Liver (tissue), 8 donors: ENCODE measurements at regions not wholly inside any gene's neighbourhood (a gene's known extent, or its start where the extent isn't known, plus 50 kb on each side); places are given as distances from the start of the nearest gene placed in this dataset.

ENCODE experiments used
- DNase-seq: peaks from one replicate; pipeline ENCODE4 v3.0.0-alpha.2; 2017; ENCODE audit warnings: low spot score
- H3K27ac ChIP-seq, 2 donors: one replicate each; pipeline ENCODE4 v1.7.0; 2013; ENCODE audit warnings: inconsistent platforms in 2 of 2, low read length in 2 of 2, control low read depth in 1 of 2, low read depth in 1 of 2, mild to moderate bottlenecking in 1 of 2
- H3K27me3 ChIP-seq, 4 donors: one replicate each; pipeline versions ENCODE4 v1.6.1 to v1.7.0; 2013; ENCODE audit warnings: low read length in 3 of 4, inconsistent platforms in 1 of 4, mild to moderate bottlenecking in 1 of 4, moderate library complexity in 1 of 4; ENCODE audit not compliant: control insufficient read depth in 4 of 4, insufficient read depth in 4 of 4
- H3K36me3 ChIP-seq, 4 donors: one replicate each; pipeline versions ENCODE4 v1.6.1 to v1.7.0; 2013; ENCODE audit warnings: low read length in 3 of 4, mild to moderate bottlenecking in 3 of 4, low read depth in 1 of 4, moderate library complexity in 1 of 4; ENCODE audit not compliant: control insufficient read depth in 4 of 4, insufficient read depth in 3 of 4
- H3K4me1 ChIP-seq, 4 donors: one replicate each; pipeline versions ENCODE4 v1.6.1 to v1.7.0; 2013; ENCODE audit warnings: low read length in 3 of 4, mild to moderate bottlenecking in 3 of 4, moderate library complexity in 1 of 4; ENCODE audit not compliant: control insufficient read depth in 4 of 4, insufficient read depth in 4 of 4
- H3K4me3 ChIP-seq, 3 donors: one replicate each; pipeline versions ENCODE4 v1.6.1 to v1.7.0; 2013; ENCODE audit warnings: low read length in 3 of 3, control low read depth in 1 of 3, low read depth in 1 of 3, mild to moderate bottlenecking in 1 of 3
- H3K9ac ChIP-seq, 2 donors: one replicate each; pipeline ENCODE4 v1.7.0; 2013; ENCODE audit warnings: low read length in 2 of 2, mild to moderate bottlenecking in 2 of 2, moderate library complexity in 2 of 2, control low read depth in 1 of 2, low read depth in 1 of 2
- H3K9me3 ChIP-seq, 4 donors: one replicate each; pipeline versions ENCODE4 v1.6.1 to v1.7.0; 2013; ENCODE audit warnings: low read length in 3 of 4; ENCODE audit not compliant: control insufficient read depth in 4 of 4
- EGR1 ChIP-seq, 2 donors: IDR thresholded peaks; 2 replicates each; pipeline ENCODE4 v1.6.1; 2016 to 2018; ENCODE audit warnings: antibody characterized with exemption in 2 of 2, low read depth in 2 of 2
- FOXA1 ChIP-seq: IDR thresholded peaks from 2 replicates; pipeline ENCODE4 v1.6.1; 2016; ENCODE audit warnings: antibody characterized with exemption
- GABPA ChIP-seq, 2 donors: IDR thresholded peaks in 1 of 2; conservative IDR thresholded peaks in 1 of 2; 2 replicates each; pipeline ENCODE4 v1.6.1; 2016; ENCODE audit warnings: antibody characterized with exemption in 2 of 2, mild to moderate bottlenecking in 1 of 2, moderate library complexity in 1 of 2
- HNF4A ChIP-seq, 2 donors: conservative IDR thresholded peaks; 2 replicates each; pipeline ENCODE4 v1.6.1; 2016; ENCODE audit warnings: antibody characterized with exemption in 2 of 2, mild to moderate bottlenecking in 2 of 2
- HNF4G ChIP-seq: IDR thresholded peaks from 2 replicates; pipeline ENCODE4 v1.6.1; 2016; ENCODE audit warnings: antibody characterized with exemption
- JUND ChIP-seq, 2 donors: IDR thresholded peaks; 2 replicates each; pipeline ENCODE4 v1.6.1; 2016; ENCODE audit warnings: antibody characterized with exemption in 2 of 2
- NR2F2 ChIP-seq: IDR thresholded peaks from 2 replicates; pipeline ENCODE4 v1.6.1; 2016; ENCODE audit warnings: antibody characterized with exemption
- RAD21 ChIP-seq, 2 donors: IDR thresholded peaks; 2 replicates each; pipeline ENCODE4 v1.6.1; 2016; ENCODE audit warnings: antibody characterized with exemption in 2 of 2, mild to moderate bottlenecking in 2 of 2
- RXRA ChIP-seq, 2 donors: IDR thresholded peaks; 2 replicates each; pipeline ENCODE4 v1.6.1; 2017 to 2018; ENCODE audit warnings: antibody characterized with exemption in 2 of 2, mild to moderate bottlenecking in 1 of 2
- SP1 ChIP-seq: IDR thresholded peaks from 2 replicates; pipeline ENCODE4 v1.6.1; 2018; ENCODE audit warnings: antibody characterized with exemption, mild to moderate bottlenecking
- TAF1 ChIP-seq: conservative IDR thresholded peaks from 2 replicates; pipeline ENCODE4 v1.6.1; 2016; ENCODE audit warnings: antibody characterized with exemption, mild to moderate bottlenecking
- WGBS: extraction: QIAGEN DNeasy Blood & Tissue Kit; methylation state at CpG from one replicate; pipeline ENCODE4 v1.1.7; 2013; 5-methylcytosine and 5-hydroxymethylcytosine counted together
- TF ChIP-seq, protein P1 (sequence below): IDR thresholded peaks from 2 replicates; pipeline ENCODE4 v1.6.1; 2016; ENCODE audit warnings: antibody characterized with exemption
- TF ChIP-seq, protein P2 (sequence below): fragments of 150-350 bp; IDR thresholded peaks from 2 replicates; pipeline ENCODE4 v1.5.1; 2017; ENCODE audit warnings: improper control_type of control experiment, low read depth, low read length; ENCODE audit not compliant: missing input control
- TF ChIP-seq, protein P3 (sequence below): IDR thresholded peaks from 2 replicates; pipeline ENCODE4 v1.6.1; 2016; ENCODE audit warnings: antibody characterized with exemption
- donor health status: healthy.
- donor health status: healthy.
- donor health status: healthy.
- donor health status: healthy.
- donor health status: healthy.

DNA sequence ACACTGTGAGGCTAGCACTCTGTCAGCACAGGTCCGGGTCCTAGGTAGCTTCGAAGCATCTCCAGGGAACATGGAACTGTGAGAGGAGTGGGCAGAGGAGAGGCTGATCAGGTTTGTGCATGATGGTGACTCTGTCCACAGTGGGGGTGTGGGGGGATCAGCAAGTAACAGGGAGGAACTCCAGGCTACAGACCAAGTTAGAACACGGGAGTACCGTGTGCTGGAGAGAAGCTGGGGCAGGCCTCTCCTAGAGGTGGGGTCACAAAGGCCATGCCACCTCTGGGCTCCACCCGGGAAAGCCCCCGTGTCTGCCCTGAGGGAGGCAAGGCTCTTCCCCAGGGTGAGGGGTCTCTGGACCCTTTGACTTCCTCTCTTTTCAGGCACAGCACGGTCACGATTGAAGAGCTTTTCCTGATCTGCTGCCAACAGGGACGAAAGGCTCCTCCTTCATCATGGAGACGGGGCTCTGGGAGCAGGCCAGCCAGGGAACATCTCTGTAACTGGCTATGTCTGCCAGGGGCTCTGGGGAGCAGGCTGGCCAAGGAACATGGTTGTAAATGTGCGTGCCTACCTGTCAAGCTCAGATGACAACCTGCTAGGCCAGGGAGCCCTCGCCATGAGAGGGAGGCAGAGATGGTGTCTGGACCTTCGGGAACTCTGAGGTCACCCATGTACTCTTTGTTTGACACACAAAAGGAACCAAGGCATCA lies 1476.1 kb downstream of the BRD1 start:
- Histone ChIP-seq H3K9ac (no peak overlapping the region), H3K4me3 (no peak overlapping the region), H3K9me3 (no peaks in the 10 kb centered on the region), H3K4me1 (no peaks in the 10 kb centered on the region), H3K27me3 (no peaks in the 10 kb centered on the region), H3K27ac (no peak overlapping the region), H3K36me3 (no peaks in the 10 kb centered on the region)
- no peak for DNase-seq
- TF ChIP-seq TAF1 (no peak), SP1 (no peak), NR2F2 (no peak), RAD21 (IDR thresholded peaks at IDR 0.05) (no peak), RXRA (IDR thresholded peaks at IDR 0.05) (no peak), FOXA1 (no peak)
- TF ChIP-seq, protein P1, sequence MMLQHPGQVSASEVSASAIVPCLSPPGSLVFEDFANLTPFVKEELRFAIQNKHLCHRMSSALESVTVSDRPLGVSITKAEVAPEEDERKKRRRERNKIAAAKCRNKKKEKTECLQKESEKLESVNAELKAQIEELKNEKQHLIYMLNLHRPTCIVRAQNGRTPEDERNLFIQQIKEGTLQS, result no peak
- TF ChIP-seq, protein P2, sequence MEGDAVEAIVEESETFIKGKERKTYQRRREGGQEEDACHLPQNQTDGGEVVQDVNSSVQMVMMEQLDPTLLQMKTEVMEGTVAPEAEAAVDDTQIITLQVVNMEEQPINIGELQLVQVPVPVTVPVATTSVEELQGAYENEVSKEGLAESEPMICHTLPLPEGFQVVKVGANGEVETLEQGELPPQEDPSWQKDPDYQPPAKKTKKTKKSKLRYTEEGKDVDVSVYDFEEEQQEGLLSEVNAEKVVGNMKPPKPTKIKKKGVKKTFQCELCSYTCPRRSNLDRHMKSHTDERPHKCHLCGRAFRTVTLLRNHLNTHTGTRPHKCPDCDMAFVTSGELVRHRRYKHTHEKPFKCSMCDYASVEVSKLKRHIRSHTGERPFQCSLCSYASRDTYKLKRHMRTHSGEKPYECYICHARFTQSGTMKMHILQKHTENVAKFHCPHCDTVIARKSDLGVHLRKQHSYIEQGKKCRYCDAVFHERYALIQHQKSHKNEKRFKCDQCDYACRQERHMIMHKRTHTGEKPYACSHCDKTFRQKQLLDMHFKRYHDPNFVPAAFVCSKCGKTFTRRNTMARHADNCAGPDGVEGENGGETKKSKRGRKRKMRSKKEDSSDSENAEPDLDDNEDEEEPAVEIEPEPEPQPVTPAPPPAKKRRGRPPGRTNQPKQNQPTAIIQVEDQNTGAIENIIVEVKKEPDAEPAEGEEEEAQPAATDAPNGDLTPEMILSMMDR, result no peak
- WGBS, result 79% methylated on average over 13 of the region's 13 CpGs

DNA sequence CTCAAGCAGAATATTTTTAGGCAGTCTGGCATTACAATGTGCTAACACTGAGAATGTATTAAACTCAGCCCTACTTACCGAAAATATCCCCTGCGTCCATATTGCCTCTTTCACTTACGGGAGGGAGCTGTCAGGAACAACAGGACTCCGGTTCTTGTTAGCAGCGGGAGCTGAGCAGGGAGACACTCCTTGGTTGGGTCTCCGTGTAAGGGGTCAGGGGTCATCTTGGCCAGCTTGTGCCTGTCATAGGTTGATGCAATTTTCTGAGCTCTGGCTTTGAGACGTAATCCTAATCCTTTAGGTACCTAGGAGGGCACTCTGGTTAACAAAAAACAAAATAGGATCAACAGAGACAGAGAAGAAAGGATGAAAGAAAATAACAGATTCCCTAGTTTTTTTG lies 1477.2 kb downstream of the BRD1 start:
- whole genome bisulfite sequencing, result 49% methylated on average over 7 of the region's 7 CpGs
- Histone ChIP-seq H3K9ac (no peak overlapping the region), H3K9me3 (no peaks in the 10 kb centered on the region), H3K4me1 (no peaks in the 10 kb centered on the region), H3K4me3 (no peak overlapping the region), H3K27ac (no peak overlapping the region), H3K27me3 (peaks cover 0 to 2% (median 0%) of the 10 kb centered on the region in 4 donors), H3K36me3 (no peaks in the 10 kb centered on the region)
- no peak for DNase-seq
- TF ChIP-seq JUND (IDR thresholded peaks at IDR 0.05), result no peak
- TF ChIP-seq, protein P2, result no peak
- no peak for TF ChIP-seq EGR1 (IDR thresholded peaks at IDR 0.05; ENCODE audit: low read depth in 2 of 2)
- TF ChIP-seq RXRA (IDR thresholded peaks at IDR 0.05), result no peak
- no peak for TF ChIP-seq HNF4A (conservative IDR thresholded peaks at IDR 0.05)
- TF ChIP-seq NR2F2, result no peak
- no peak for TF ChIP-seq GABPA (IDR thresholded peaks at IDR 0.05 in 1 of 2, conservative IDR thresholded peaks at IDR 0.05 in 1 of 2)
- TF ChIP-seq TAF1, result no peak

DNA sequence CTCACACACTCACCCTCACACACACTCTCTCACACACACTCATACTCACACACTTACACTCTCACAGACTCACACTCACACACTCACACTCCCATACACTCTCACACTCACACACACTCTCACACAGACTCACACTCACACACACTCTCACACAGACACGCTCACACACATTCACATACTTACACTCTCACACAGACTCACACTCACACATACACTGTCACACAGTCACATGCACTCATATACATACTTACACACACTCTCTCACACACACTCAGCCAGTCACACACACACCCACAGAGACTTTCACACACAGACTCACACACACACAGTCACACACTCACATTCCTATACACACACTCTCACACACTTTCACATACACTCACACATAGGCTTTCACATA lies 1478.8 kb downstream of the BRD1 start:
- peaks cover 0 to 2% (median 0%) of the 10 kb centered on the region in 4 donors for H3K27me3 ChIP-seq
- WGBS, result 92% methylated on average over 1 of the region's 1 CpG
- H3K9ac ChIP-seq, result no peak overlapping the region
- H3K4me1 ChIP-seq, result no peaks in the 10 kb centered on the region
- no peak overlapping the region for H3K27ac ChIP-seq
- H3K9me3 ChIP-seq, result no peaks in the 10 kb centered on the region
- DNase-seq, result no peak
- no peak overlapping the region for H3K4me3 ChIP-seq
- no peak for TF ChIP-seq HNF4G
- no peak for TF ChIP-seq GABPA (IDR thresholded peaks at IDR 0.05 in 1 of 2, conservative IDR thresholded peaks at IDR 0.05 in 1 of 2)
- TF ChIP-seq, protein P3, sequence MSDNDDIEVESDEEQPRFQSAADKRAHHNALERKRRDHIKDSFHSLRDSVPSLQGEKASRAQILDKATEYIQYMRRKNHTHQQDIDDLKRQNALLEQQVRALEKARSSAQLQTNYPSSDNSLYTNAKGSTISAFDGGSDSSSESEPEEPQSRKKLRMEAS, result no peak
- TF ChIP-seq EGR1 (IDR thresholded peaks at IDR 0.05; ENCODE audit: low read depth in 2 of 2), result no peak
- no peak for TF ChIP-seq NR2F2
- no peaks in the 10 kb centered on the region for H3K36me3 ChIP-seq
